ENCODE measurements at regions not wholly inside any gene's neighbourhood (a gene's known extent, or its start where the extent isn't known, plus 50 kb on each side); places are given as distances from the start of the nearest gene placed in this dataset.

- no peak for TF ChIP-seq CTCF (IDR thresholded peaks at IDR 0.05; ENCODE audit: unreplicated experiment)
- Mint-ChIP-seq H3K27me3 (ENCODE audit: unreplicated experiment) (peaks cover 4% of the 10 kb centered on the region), H3K4me3 (ENCODE audit: unreplicated experiment) (no peak overlapping the region), H3K27ac (ENCODE audit: unreplicated experiment) (no peak overlapping the region), H3K4me1 (ENCODE audit: unreplicated experiment) (no peaks in the 10 kb centered on the region), H3K36me3 (ENCODE audit: low read depth, unreplicated experiment) (no peaks in the 10 kb centered on the region), H3K9me3 (ENCODE audit: unreplicated experiment) (no peaks in the 10 kb centered on the region)
- no peak for DNase-seq (ENCODE audit: low spot score)
Measured at GRCh38 chr9:135373151-135373685, 106.4 kb upstream of the PPP1R26 start.

- DNase-seq (ENCODE audit: low spot score) = no peak
- Mint-ChIP-seq H3K36me3 (ENCODE audit: low read depth, unreplicated experiment) (no peaks in the 10 kb centered on the region), H3K27me3 (ENCODE audit: unreplicated experiment) (no peaks in the 10 kb centered on the region), H3K27ac (ENCODE audit: unreplicated experiment) (no peak overlapping the region), H3K4me1 (ENCODE audit: unreplicated experiment) (no peaks in the 10 kb centered on the region), H3K9me3 (ENCODE audit: unreplicated experiment) (no peaks in the 10 kb centered on the region), H3K4me3 (ENCODE audit: unreplicated experiment) (no peak overlapping the region)
- no peak for TF ChIP-seq CTCF (IDR thresholded peaks at IDR 0.05; ENCODE audit: unreplicated experiment)
Measured at GRCh38 chr9:135373820-135374219, 105.8 kb upstream of the PPP1R26 start.

GRCh38 chr9:135374591-135374990 lies 105.0 kb upstream of the PPP1R26 start:
- TF ChIP-seq CTCF (IDR thresholded peaks at IDR 0.05; ENCODE audit: unreplicated experiment) = no peak
- Mint-ChIP-seq H3K36me3 (ENCODE audit: low read depth, unreplicated experiment) (no peaks in the 10 kb centered on the region), H3K4me1 (ENCODE audit: unreplicated experiment) (no peaks in the 10 kb centered on the region), H3K27me3 (ENCODE audit: unreplicated experiment) (no peaks in the 10 kb centered on the region), H3K9me3 (ENCODE audit: unreplicated experiment) (no peaks in the 10 kb centered on the region), H3K4me3 (ENCODE audit: unreplicated experiment) (no peak overlapping the region), H3K27ac (ENCODE audit: unreplicated experiment) (no peak overlapping the region)
- no peak for DNase-seq (ENCODE audit: low spot score)

GRCh38 chr9:135375001-135375400 lies 104.6 kb upstream of the PPP1R26 start:
- Mint-ChIP-seq H3K9me3 (ENCODE audit: unreplicated experiment) (no peaks in the 10 kb centered on the region), H3K27ac (ENCODE audit: unreplicated experiment) (no peak overlapping the region), H3K36me3 (ENCODE audit: low read depth, unreplicated experiment) (no peaks in the 10 kb centered on the region), H3K27me3 (ENCODE audit: unreplicated experiment) (no peaks in the 10 kb centered on the region), H3K4me1 (ENCODE audit: unreplicated experiment) (no peaks in the 10 kb centered on the region), H3K4me3 (ENCODE audit: unreplicated experiment) (no peak overlapping the region)
- no peak for TF ChIP-seq CTCF (IDR thresholded peaks at IDR 0.05; ENCODE audit: unreplicated experiment)
- DNase-seq (ENCODE audit: low spot score) = no peak

GRCh38 chr9:135376511-135377265 lies 102.9 kb upstream of the PPP1R26 start:
- Mint-ChIP-seq H3K9me3 (ENCODE audit: unreplicated experiment) (no peaks in the 10 kb centered on the region), H3K27me3 (ENCODE audit: unreplicated experiment) (no peaks in the 10 kb centered on the region), H3K4me1 (ENCODE audit: unreplicated experiment) (no peaks in the 10 kb centered on the region), H3K36me3 (ENCODE audit: low read depth, unreplicated experiment) (no peaks in the 10 kb centered on the region), H3K27ac (ENCODE audit: unreplicated experiment) (no peak overlapping the region), H3K4me3 (ENCODE audit: unreplicated experiment) (no peak overlapping the region)
- DNase-seq (ENCODE audit: low spot score) = no peak
- TF ChIP-seq CTCF (IDR thresholded peaks at IDR 0.05; ENCODE audit: unreplicated experiment) = no peak
